ENCODE measurements at regions not wholly inside any gene's neighbourhood (a gene's known extent, or its start where the extent isn't known, plus 50 kb on each side); places are given as distances from the start of the nearest gene placed in this dataset.

DNA sequence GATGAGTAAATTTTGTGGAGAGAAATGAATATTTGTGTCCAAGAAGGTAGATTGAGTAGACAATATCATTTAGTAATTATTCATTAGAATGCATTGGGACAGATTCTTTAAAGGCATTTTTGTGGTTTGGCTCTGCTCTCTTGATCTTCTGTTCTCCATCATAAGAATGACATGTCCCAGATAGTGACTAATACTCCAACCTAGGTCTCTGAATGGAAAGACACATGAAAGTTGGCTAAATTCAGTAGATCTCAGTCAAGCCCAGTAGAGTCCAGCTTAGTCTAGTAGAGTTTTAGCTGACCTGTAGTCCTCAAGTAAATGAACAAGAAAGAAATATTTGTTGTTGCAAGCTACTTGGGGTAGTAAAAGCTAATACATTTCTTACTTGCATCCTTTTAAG lies 61.8 kb upstream of the DNAH14 start:
- Histone ChIP-seq H3K79me2 (ENCODE audit: insufficient read depth, low read depth) (no peaks in the 10 kb centered on the region), H3K4me2 (no peak overlapping the region), H3K27ac (no peak overlapping the region)

DNA sequence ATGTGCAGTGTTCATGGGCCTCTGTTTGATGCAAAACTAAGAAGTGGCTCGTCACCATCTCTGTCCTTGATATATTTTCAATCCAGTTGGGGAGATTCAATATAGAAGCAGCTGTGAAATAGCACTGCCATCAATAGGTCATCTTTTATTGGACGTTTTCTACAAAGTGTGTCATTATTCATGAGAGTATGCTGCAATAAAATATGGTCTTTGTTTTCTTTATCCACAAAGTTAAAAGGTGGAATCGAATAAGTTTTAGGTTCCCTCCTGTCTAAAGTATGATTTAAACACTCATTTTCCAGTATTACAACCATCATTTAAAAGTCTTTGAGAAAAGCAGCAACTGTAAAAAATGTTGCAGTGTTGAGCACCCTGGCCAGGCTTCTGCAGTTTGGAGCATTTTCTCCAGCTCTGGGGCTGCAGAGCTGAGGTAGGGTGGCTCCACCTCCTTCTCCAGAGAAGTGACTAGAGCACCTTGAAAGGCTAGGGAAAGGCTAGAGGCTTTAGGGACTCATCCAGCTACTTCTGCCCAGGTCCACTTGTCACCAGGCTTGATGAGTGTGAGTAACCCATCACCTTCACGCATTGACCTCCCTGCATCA lies 56.5 kb upstream of the DNAH14 start:
- Histone ChIP-seq H3K4me1 (ENCODE audit: low read depth, poor library complexity, severe bottlenecking) (peaks cover 8% of the 10 kb centered on the region), H3K27ac (no peak overlapping the region), H3K79me2 (ENCODE audit: insufficient read depth, low read depth) (no peaks in the 10 kb centered on the region), H4K20me1 (ENCODE audit: insufficient read depth) (no peaks in the 10 kb centered on the region), H2AFZ (ENCODE audit: low read depth) (no peak overlapping the region), H3K36me3 (ENCODE audit: insufficient read depth) (no peaks in the 10 kb centered on the region), H3K9ac (no peak overlapping the region), H3K27me3 (ENCODE audit: insufficient read depth, low read depth) (no peaks in the 10 kb centered on the region), H3K4me3 (IDR thresholded peaks at IDR 0.05; ENCODE audit: insufficient read depth, low read depth, low read length) (no peak overlapping the region), H3K4me2 (no peak overlapping the region)
- TF ChIP-seq, protein P1, sequence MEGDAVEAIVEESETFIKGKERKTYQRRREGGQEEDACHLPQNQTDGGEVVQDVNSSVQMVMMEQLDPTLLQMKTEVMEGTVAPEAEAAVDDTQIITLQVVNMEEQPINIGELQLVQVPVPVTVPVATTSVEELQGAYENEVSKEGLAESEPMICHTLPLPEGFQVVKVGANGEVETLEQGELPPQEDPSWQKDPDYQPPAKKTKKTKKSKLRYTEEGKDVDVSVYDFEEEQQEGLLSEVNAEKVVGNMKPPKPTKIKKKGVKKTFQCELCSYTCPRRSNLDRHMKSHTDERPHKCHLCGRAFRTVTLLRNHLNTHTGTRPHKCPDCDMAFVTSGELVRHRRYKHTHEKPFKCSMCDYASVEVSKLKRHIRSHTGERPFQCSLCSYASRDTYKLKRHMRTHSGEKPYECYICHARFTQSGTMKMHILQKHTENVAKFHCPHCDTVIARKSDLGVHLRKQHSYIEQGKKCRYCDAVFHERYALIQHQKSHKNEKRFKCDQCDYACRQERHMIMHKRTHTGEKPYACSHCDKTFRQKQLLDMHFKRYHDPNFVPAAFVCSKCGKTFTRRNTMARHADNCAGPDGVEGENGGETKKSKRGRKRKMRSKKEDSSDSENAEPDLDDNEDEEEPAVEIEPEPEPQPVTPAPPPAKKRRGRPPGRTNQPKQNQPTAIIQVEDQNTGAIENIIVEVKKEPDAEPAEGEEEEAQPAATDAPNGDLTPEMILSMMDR (conservative IDR thresholded peaks at IDR 0.05; ENCODE audit: low read depth, low read length): no peak

More for the DNA sequence above, 61.8 kb upstream of the DNAH14 start:
- H2AFZ ChIP-seq (ENCODE audit: low read depth): no peak overlapping the region
- H3K36me3 ChIP-seq (ENCODE audit: insufficient read depth): no peaks in the 10 kb centered on the region
- no peaks in the 10 kb centered on the region for H4K20me1 ChIP-seq (ENCODE audit: insufficient read depth)
- TF ChIP-seq, protein P1 (conservative IDR thresholded peaks at IDR 0.05; ENCODE audit: low read depth, low read length): no peak
- no peak overlapping the region for H3K9ac ChIP-seq
- no peaks in the 10 kb centered on the region for H3K27me3 ChIP-seq (ENCODE audit: insufficient read depth, low read depth)
- H3K4me1 ChIP-seq (ENCODE audit: low read depth, poor library complexity, severe bottlenecking): no peaks in the 10 kb centered on the region
- no peak overlapping the region for H3K4me3 ChIP-seq (IDR thresholded peaks at IDR 0.05; ENCODE audit: insufficient read depth, low read depth, low read length)

DNA sequence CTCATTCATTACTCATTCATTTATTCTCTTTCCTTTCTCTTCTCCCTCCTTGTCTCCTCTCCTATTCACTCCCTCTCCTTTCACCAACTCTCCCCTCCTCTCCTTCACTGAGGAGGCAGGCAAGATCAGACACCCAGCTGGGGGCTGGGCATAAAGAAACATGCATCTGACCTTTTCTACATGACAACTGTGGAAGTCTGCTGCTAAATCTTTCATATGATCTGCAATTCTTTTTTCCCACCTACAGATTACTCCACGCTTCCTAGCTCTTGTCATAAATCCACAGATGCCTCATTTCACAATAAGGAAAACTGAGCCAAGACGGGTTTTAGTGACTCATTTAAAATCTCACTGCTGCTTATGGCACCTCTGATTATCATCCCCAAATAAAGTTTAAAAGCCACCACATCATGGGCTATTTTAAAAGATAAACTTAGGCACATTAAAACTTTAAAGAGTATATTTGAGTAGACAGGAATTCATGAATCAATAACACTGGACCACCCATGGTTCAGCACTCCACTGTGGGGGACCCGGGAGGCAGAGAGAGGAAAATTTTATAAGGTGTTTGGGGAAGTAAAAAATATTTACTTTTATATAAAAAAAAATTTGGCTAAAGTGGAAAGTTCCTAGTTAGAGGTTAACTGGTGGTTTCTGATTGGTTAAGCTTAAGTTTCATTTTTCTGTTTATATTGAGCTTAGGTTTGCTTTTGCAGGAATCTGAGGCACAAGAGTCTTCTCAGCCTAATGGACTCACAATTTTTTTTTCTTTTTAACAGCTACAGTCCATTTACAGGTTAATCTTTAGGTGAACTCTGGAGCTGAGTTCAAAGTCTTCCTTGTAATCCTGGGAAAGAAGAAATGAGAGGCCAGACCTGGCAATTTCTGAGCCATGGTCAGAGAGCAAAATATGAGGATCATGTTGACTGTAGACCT lies 55.8 kb upstream of the DNAH14 start:
- Histone ChIP-seq H3K4me2 (no peak overlapping the region), H3K27ac (no peak overlapping the region), H3K4me3 (IDR thresholded peaks at IDR 0.05; ENCODE audit: insufficient read depth, low read depth, low read length) (no peak overlapping the region), H2AFZ (ENCODE audit: low read depth) (no peak overlapping the region), H3K9ac (no peak overlapping the region), H3K4me1 (ENCODE audit: low read depth, poor library complexity, severe bottlenecking) (peaks cover 8% of the 10 kb centered on the region), H3K79me2 (ENCODE audit: insufficient read depth, low read depth) (no peaks in the 10 kb centered on the region), H4K20me1 (ENCODE audit: insufficient read depth) (no peaks in the 10 kb centered on the region), H3K27me3 (ENCODE audit: insufficient read depth, low read depth) (no peaks in the 10 kb centered on the region), H3K36me3 (ENCODE audit: insufficient read depth) (no peaks in the 10 kb centered on the region)
- TF ChIP-seq, protein P1 (conservative IDR thresholded peaks at IDR 0.05; ENCODE audit: low read depth, low read length): no peak

DNA sequence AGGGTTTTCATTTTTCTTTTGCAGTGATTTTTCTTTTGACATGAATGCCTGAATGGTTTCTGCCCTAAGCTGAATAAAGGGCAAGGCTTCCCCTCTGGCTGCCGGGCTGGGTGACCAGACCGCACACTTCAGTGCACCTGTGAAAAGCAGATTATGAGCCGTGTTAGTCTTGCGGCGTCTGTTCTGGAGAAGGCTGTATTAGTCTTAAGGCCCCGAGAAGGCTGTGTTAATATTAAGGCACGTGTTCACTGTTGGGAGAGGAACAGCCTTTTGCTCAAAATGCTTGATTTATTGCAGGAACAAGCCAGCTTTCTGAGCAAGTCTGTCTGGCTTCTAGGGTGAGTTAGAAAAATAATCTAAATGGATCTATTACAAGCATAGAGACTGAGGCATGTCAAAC lies 54.7 kb upstream of the DNAH14 start:
- no peak overlapping the region for H2AFZ ChIP-seq (ENCODE audit: low read depth)

More for the DNA sequence above, 54.7 kb upstream of the DNAH14 start:
- H3K27ac ChIP-seq: no peak overlapping the region
- no peak overlapping the region for H3K4me2 ChIP-seq
- H3K9ac ChIP-seq: no peak overlapping the region
- no peaks in the 10 kb centered on the region for H3K79me2 ChIP-seq (ENCODE audit: insufficient read depth, low read depth)
- H3K4me1 ChIP-seq (ENCODE audit: low read depth, poor library complexity, severe bottlenecking): peaks cover 8% of the 10 kb centered on the region
- H4K20me1 ChIP-seq (ENCODE audit: insufficient read depth): no peaks in the 10 kb centered on the region
- H3K4me3 ChIP-seq (IDR thresholded peaks at IDR 0.05; ENCODE audit: insufficient read depth, low read depth, low read length): no peak overlapping the region
- H3K36me3 ChIP-seq (ENCODE audit: insufficient read depth): no peaks in the 10 kb centered on the region
- TF ChIP-seq, protein P1 (conservative IDR thresholded peaks at IDR 0.05; ENCODE audit: low read depth, low read length): no peak
- H3K27me3 ChIP-seq (ENCODE audit: insufficient read depth, low read depth): no peaks in the 10 kb centered on the region
